Kidney (tissue), 13 donors: ENCODE measurements at regions not wholly inside any gene's neighbourhood (a gene's known extent, or its start where the extent isn't known, plus 50 kb on each side); places are given as distances from the start of the nearest gene placed in this dataset.
A peak's percentile ranks its signal among the peaks of the same experiment; 100 is the strongest.

ENCODE experiments used
- DNase-seq, 5 donors: peaks; one replicate each; pipeline ENCODE4 v3.0.0-alpha.2; 2013 to 2020
- FAIRE-seq: peaks from 2 replicates; lab custom pipeline; 2012; peaks lifted over from hg19 to GRCh38; lab: Jason Lieb, UNC
- H3K27ac ChIP-seq, 2 donors: one replicate each; pipeline ENCODE4 v1.7.0; 2013; ENCODE audit warnings: low read depth in 2 of 2, low read length in 2 of 2, inconsistent platforms in 1 of 2
- H3K27me3 ChIP-seq: one replicate; pipeline ENCODE4 v1.7.1; 2013; ENCODE audit warnings: low read length, inconsistent platforms; ENCODE audit not compliant: control insufficient read depth, insufficient read depth
- H3K36me3 ChIP-seq, 3 donors: one replicate each; pipeline versions ENCODE4 v1.7.0 to v1.7.1; 2013; ENCODE audit warnings: low read length in 3 of 3, control low read depth in 1 of 3, inconsistent platforms in 1 of 3; ENCODE audit not compliant: insufficient read depth in 3 of 3, control insufficient read depth in 2 of 3
- H3K4me1 ChIP-seq, 3 donors: one replicate each; pipeline versions ENCODE4 v1.7.0 to v1.7.1; 2013; ENCODE audit warnings: low read length in 3 of 3, inconsistent platforms in 1 of 3, low read depth in 1 of 3; ENCODE audit not compliant: control insufficient read depth in 2 of 3, insufficient read depth in 2 of 3
- H3K4me3 ChIP-seq, 3 donors: one replicate each; pipeline versions ENCODE4 v1.7.0 to v1.8.1; 2013; ENCODE audit warnings: low read length in 3 of 3, control low read depth in 1 of 3, inconsistent platforms in 1 of 3
- H3K9ac ChIP-seq, 3 donors: one replicate each; pipeline versions ENCODE4 v1.7.0 to v1.7.1; 2013; ENCODE audit warnings: low read length in 3 of 3, control low read depth in 1 of 3, inconsistent platforms in 1 of 3
- H3K9me3 ChIP-seq, 3 donors: one replicate each; pipeline versions ENCODE4 v1.7.0 to v1.7.1; 2013; ENCODE audit warnings: low read length in 3 of 3, control low read depth in 1 of 3, inconsistent platforms in 1 of 3; ENCODE audit not compliant: control insufficient read depth in 2 of 3, insufficient read depth in 1 of 3
- intact Hi-C: fragments of 100-400 bp; cut with DNase I; formaldehyde crosslinking; loops from one replicate; pipeline ENCODE4 v1.11.1; 2022
- TF ChIP-seq, protein P1 (sequence below): IDR thresholded peaks from 3 replicates; pipeline ENCODE4 v1.5.1; 2012; ENCODE audit warnings: mild to moderate bottlenecking, moderate library complexity, borderline replicate concordance; ENCODE audit not compliant: insufficient read depth; ENCODE audit errors: extremely low read depth
- donor health status: control.
- donor health status: control.
- donor health status: control.
- donor health status: control.
- donor health status: control.
- donor health status: DM: yes; HTN: yes; CAD: no.
- donor health status: Normal renal cell carcinoma (clear cell type).

DNA sequence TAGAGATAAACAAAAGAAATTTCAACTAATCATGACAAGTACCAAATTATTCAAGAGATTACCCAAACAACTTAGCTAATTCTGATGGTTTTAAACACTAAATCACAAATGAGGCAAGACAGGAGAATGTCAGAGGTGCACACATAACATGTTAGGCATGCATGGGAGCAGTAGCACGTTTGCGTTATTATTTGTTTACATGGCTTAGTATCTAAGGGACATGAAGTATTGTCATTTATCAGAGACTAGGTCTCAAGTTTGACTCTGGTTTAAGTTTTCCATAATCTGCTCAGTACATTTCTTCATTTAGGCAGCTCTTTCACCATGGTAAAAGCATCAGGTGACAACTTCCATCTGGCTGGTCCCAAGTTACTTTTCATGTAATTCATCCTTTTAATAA, 244.1 kb upstream of the TNC start:
- Histone ChIP-seq H3K9ac (no peak overlapping the region), H3K27ac (no peak overlapping the region), H3K27me3 (no peaks in the 10 kb centered on the region), H3K4me3 (no peak overlapping the region), H3K9me3 (no peaks in the 10 kb centered on the region), H3K36me3 (no peaks in the 10 kb centered on the region), H3K4me1 (peaks cover 0 to 7% (median 0%) of the 10 kb centered on the region in 3 donors)
- FAIRE-seq (no peak), DNase-seq (peak in 2 of 5 donors; percentile 48 to 66)
- intact Hi-C loops: no loop called here
- TF ChIP-seq, protein P1, sequence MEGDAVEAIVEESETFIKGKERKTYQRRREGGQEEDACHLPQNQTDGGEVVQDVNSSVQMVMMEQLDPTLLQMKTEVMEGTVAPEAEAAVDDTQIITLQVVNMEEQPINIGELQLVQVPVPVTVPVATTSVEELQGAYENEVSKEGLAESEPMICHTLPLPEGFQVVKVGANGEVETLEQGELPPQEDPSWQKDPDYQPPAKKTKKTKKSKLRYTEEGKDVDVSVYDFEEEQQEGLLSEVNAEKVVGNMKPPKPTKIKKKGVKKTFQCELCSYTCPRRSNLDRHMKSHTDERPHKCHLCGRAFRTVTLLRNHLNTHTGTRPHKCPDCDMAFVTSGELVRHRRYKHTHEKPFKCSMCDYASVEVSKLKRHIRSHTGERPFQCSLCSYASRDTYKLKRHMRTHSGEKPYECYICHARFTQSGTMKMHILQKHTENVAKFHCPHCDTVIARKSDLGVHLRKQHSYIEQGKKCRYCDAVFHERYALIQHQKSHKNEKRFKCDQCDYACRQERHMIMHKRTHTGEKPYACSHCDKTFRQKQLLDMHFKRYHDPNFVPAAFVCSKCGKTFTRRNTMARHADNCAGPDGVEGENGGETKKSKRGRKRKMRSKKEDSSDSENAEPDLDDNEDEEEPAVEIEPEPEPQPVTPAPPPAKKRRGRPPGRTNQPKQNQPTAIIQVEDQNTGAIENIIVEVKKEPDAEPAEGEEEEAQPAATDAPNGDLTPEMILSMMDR: no peak

DNA sequence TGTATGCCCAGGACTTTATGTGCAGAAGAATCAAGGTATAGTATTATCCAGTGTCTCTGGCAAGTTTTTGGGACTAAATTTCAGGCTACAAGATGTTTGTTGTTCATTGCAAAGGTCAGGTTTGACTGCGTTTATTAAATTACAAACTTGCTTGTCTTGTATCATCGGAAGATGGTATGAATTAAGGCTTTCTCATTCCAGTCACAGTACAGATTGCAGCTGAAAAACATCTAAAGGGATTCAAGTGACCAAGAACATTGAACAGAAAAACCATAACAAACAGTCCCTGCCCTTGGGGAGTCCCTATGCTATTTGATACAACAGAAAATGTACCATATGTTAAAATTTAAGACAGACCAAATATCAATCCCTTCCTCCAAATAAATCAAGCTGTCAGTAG, 244.7 kb upstream of the TNC start:
- Histone ChIP-seq H3K9me3 (no peaks in the 10 kb centered on the region), H3K4me3 (no peak overlapping the region), H3K27ac (no peak overlapping the region), H3K4me1 (peaks cover 0 to 7% (median 0%) of the 10 kb centered on the region in 3 donors), H3K27me3 (no peaks in the 10 kb centered on the region), H3K9ac (no peak overlapping the region), H3K36me3 (no peaks in the 10 kb centered on the region)
- DNase-seq (peak in 2 of 5 donors; percentile 54 to 76), FAIRE-seq (no peak)
- intact Hi-C loops: no loop called here
- TF ChIP-seq, protein P1: no peak

DNA sequence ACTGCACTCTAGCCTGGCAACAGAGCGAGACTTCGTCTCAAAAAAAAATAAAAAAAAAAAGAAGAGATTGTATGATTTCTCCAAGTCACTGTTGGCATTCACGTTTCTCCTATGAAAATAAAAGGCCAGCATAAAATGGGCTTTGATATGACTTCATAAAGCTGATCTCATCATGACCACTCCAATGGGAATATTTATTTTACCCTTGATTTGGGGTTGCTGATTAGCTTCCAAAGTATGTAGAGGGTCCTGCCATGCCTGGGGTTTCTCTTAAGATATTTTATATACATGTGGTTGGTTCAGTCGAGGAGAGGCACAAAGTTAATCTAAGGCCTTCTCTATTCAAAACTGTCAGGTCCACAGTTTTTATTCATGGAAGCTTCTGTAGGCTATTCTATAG, 247.0 kb upstream of the TNC start:
- Histone ChIP-seq H3K4me1 (peaks cover 0 to 7% (median 0%) of the 10 kb centered on the region in 3 donors), H3K9me3 (no peaks in the 10 kb centered on the region), H3K9ac (no peak overlapping the region), H3K4me3 (no peak overlapping the region), H3K36me3 (no peaks in the 10 kb centered on the region), H3K27ac (no peak overlapping the region), H3K27me3 (no peaks in the 10 kb centered on the region)
- FAIRE-seq (no peak), DNase-seq (no peak)
- intact Hi-C loops: no loop called here
- TF ChIP-seq, protein P1: no peak

DNA sequence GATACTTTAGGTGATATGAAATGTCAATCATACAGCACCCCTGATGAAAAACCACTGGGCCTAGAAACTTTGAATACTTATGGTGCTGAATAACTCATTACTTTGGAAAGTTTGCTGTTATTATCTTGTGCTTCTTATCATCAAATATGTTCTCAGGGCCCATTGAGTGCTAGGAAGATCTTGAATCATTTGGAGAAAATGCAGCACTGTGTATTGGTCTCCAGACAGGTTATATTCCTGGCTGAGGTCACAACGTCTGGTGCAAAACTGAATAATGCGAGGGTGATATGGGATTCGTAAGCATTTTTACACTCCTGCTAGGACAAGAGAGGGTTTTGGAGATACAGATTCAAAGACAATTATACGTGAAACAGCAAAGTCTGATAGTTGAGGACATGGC, 249.4 kb upstream of the TNC start:
- Histone ChIP-seq H3K36me3 (no peaks in the 10 kb centered on the region), H3K9ac (no peak overlapping the region), H3K27ac (no peak overlapping the region), H3K4me3 (no peak overlapping the region), H3K27me3 (no peaks in the 10 kb centered on the region), H3K4me1 (peaks cover 0 to 3% (median 0%) of the 10 kb centered on the region in 3 donors), H3K9me3 (no peaks in the 10 kb centered on the region)
- intact Hi-C loops: no loop called here
- DNase-seq: no peak
- TF ChIP-seq, protein P1: no peak
- no peak for FAIRE-seq
